ENCODE measurements at regions not wholly inside any gene's neighbourhood (a gene's known extent, or its start where the extent isn't known, plus 50 kb on each side); places are given as distances from the start of the nearest gene placed in this dataset.

DNA sequence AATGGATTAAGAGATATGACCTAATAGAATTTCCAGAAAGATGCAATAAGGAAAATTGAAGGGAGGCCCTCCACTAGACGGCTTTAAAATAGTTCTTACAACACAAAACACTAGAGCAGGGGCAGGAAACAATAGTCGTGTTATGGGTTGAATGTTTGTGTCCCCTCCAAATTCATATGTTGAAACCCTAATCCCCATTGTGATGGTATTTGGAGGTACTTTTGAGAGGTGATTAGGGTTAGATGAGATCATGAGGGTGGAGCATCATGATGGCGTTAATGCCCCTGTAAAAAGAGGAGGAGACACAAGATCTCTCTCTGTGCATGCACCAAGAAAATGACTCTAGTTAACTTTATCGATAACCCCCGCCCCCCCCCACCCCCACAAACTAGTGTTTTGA, 104.0 kb upstream of the HMGN3 start:
- Histone ChIP-seq H3K4me3 (ENCODE audit: extremely low read depth in 1 of 4, insufficient read depth in 2 of 4, low read depth in 3 of 4, low read length in 4 of 4) (peak overlapping the region in 1 of 4 experiments; percentile 20; a peak in 1 of 8 replicates), H2BK15ac (ENCODE audit: low read length) (no peak overlapping the region), H3K27me3 (replicated peaks in 1 of 4; ENCODE audit: control insufficient read depth in 3 of 4, extremely low read depth in 1 of 4, insufficient read depth in 3 of 4, low read length in 3 of 4) (no peaks in the 10 kb centered on the region), H3K23me2 (ENCODE audit: low read depth, low read length) (no peaks in the 10 kb centered on the region), H3K9ac (replicated peaks in 1 of 4; ENCODE audit: extremely low read depth in 1 of 4, low read depth in 3 of 4, low read length in 3 of 4) (no peak overlapping the region), H4K20me1 (replicated peaks in 1 of 2; ENCODE audit: control insufficient read depth in 1 of 2, insufficient read depth in 2 of 2, low read length in 2 of 2) (no peaks in the 10 kb centered on the region), H3K4ac (replicated peaks; ENCODE audit: insufficient read length, low read depth, low read length) (no peak overlapping the region), H3K4me2 (ENCODE audit: insufficient read depth in 1 of 2, low read depth in 2 of 2, low read length in 2 of 2) (peak overlapping the region in 1 of 2 experiments; percentile 67; a peak in 2 of 4 replicates), H3K9me3 (ENCODE audit: insufficient read depth in 2 of 2, low read depth in 1 of 2, low read length in 1 of 2) (no peaks in the 10 kb centered on the region; a peak in 1 of 4 replicates), H3K79me1 (ENCODE audit: low read depth, low read length) (no peaks in the 10 kb centered on the region), H3K56ac (replicated peaks; ENCODE audit: insufficient read length, low read depth, low read length) (no peak overlapping the region), H3K4me1 (replicated peaks in 1 of 4; ENCODE audit: control insufficient read depth in 3 of 4, insufficient read depth in 4 of 4, low read length in 3 of 4) (peaks cover 0 to 7% (median 2%) of the 10 kb centered on the region in 4 experiments; a peak in 3 of 7 replicates), H2AK5ac (ENCODE audit: low read depth, low read length) (no peak overlapping the region), H4K91ac (replicated peaks; ENCODE audit: insufficient read length, low read length) (no peak overlapping the region), H3K79me2 (ENCODE audit: control insufficient read depth in 1 of 2, insufficient read depth in 2 of 2, low read length in 2 of 2) (no peaks in the 10 kb centered on the region), H2BK12ac (ENCODE audit: low read depth, low read length) (no peak overlapping the region), H3K36me3 (ENCODE audit: control insufficient read depth in 2 of 4, insufficient read depth in 4 of 4, low read length in 3 of 4) (no peaks in the 10 kb centered on the region), H2BK20ac (ENCODE audit: low read length) (no peak overlapping the region), H3K18ac (ENCODE audit: extremely low read depth, low read length) (no peak overlapping the region), H2BK5ac (ENCODE audit: low read depth, low read length) (no peak overlapping the region; the same call in 1 of the 2 replicates), H4K5ac (ENCODE audit: insufficient read length, low read depth, low read length) (no peak overlapping the region), H3K14ac (ENCODE audit: insufficient read length) (no peak overlapping the region), H4K8ac (ENCODE audit: extremely low read depth, insufficient read depth, low read length) (no peak overlapping the region), H2AFZ (ENCODE audit: low read length) (no peak overlapping the region), H2BK120ac (replicated peaks; ENCODE audit: low read depth, low read length) (no peak overlapping the region), H3K27ac (ENCODE audit: low read depth, low read length) (no peak overlapping the region), H3K23ac (ENCODE audit: insufficient read length) (no peak overlapping the region)
- WGBS, 2 experiments (ENCODE audit: extremely low coverage in 1 of 2, insufficient coverage in 1 of 2, insufficient read length in 1 of 2, insufficient replicate concordance in 2 of 2, low coverage in 1 of 2, low lambda C conversion rate in 2 of 2, missing lambda C conversion rate in 1 of 2), result 49% methylated on average over 5 of the region's 5 CpGs; no CpG with 5 or more reads in 1 of the 2 experiments
- CTCF ChIA-PET (ENCODE audit: partially characterized antibody), result no interaction called here
- POLR2A ChIA-PET (ENCODE audit: partially characterized antibody), result no interaction called here
- FAIRE-seq (no peak), DNase-seq (ENCODE audit: low read depth in 1 of 2, low spot score in 2 of 2) (peak in 1 of 2 experiments; percentile 17)
- no peak for TF ChIP-seq CBX8 (IDR thresholded peaks at IDR 0.05; ENCODE audit: borderline replicate concordance, low read depth, low read length)
- no peak for TF ChIP-seq NANOG (IDR thresholded peaks at IDR 0.05; ENCODE audit: insufficient read depth, low read depth, low read length, poor library complexity, severe bottlenecking)
- no peak for TF ChIP-seq RXRA (IDR thresholded peaks at IDR 0.05; ENCODE audit: insufficient read depth, low read depth, low read length)
- TF ChIP-seq JUND (IDR thresholded peaks at IDR 0.05; ENCODE audit: low read length), result no peak
- TF ChIP-seq CTBP2 (IDR thresholded peaks at IDR 0.05; ENCODE audit: borderline replicate concordance, insufficient read depth, insufficient read length, low read length), result no peak
- no peak for TF ChIP-seq CHD1 (IDR thresholded peaks at IDR 0.05; ENCODE audit: low read depth, low read length)
- TF ChIP-seq MAFK (IDR thresholded peaks at IDR 0.05; ENCODE audit: low read depth, low read length), result no peak
- TF ChIP-seq, protein P1, sequence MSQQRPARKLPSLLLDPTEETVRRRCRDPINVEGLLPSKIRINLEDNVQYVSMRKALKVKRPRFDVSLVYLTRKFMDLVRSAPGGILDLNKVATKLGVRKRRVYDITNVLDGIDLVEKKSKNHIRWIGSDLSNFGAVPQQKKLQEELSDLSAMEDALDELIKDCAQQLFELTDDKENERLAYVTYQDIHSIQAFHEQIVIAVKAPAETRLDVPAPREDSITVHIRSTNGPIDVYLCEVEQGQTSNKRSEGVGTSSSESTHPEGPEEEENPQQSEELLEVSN (IDR thresholded peaks at IDR 0.05), result no peak
- TF ChIP-seq EGR1 (IDR thresholded peaks at IDR 0.05; ENCODE audit: borderline replicate concordance, low read depth, low read length), result no peak
